ENCODE measurements at regions not wholly inside any gene's neighbourhood (a gene's known extent, or its start where the extent isn't known, plus 50 kb on each side); places are given as distances from the start of the nearest gene placed in this dataset.
"Not testable (repeated sequence)": the region's sequence is repeated elsewhere in the genome, so short reads cannot be mapped to it uniquely, and the experiment has no call there.

DNA sequence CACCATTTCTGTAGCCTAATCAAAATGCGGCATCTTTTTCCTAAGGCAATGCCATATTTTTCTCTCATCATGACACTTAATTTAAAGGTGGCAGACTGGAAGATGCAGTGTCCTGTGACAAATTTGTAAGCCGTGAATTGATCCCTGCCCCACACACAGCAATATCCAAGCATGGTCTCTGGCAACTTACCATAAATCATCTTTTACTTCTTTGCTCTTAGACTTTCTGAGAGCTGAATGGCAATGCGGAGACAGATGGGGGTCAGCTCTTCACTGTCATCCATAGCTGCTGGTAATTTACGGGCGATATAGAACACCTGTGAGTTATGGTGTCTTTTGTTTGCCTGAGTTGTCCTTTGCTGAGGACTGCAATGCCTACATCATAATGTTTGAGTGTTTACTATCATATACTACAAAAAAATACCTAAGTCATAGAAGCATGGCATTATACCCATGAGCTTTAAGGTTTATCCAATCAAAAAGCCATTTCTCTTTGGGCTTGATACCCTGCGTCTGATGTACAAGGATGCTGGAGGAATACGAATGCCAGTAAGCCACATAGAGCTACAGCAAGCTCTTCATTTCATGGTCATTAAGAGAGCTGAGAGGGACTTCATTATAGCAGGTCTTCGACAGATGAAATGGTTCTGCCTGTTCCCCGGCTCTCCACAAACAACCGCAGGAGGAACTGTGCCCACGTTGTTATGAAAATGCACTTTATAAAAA, 148.1 kb downstream of the TRIML1 start:
- DNase-seq (ENCODE audit: low read depth in 3 of 3) = no peak

DNA sequence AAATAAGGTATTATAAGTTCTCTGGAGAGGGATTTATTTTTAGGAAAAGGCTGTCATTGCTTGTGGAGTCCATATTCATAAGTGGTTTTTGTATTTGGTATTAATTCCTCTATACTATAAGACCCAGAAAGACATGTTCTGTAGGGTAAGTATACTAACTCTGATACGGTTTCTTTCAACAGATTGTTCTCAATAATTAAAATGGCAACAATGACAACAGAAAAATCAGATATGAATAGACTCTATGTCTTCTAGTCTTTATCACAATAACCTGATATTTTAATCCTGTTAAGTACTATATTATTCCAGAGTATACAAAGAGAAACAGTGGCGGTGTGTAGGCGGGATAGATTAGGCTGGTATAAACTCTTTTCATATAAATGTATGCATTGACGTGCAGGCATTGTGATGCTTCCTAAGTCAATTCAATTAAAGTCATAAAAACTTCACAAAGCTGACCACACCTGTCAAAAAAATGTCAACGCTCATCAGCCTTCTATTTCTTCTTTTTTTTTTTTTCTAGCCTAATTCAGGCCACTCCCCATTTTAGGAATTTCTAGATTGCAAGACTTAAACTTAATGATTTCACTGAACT, 150.4 kb downstream of the TRIML1 start:
- DNase-seq (ENCODE audit: low read depth in 3 of 3) = no peak

DNA sequence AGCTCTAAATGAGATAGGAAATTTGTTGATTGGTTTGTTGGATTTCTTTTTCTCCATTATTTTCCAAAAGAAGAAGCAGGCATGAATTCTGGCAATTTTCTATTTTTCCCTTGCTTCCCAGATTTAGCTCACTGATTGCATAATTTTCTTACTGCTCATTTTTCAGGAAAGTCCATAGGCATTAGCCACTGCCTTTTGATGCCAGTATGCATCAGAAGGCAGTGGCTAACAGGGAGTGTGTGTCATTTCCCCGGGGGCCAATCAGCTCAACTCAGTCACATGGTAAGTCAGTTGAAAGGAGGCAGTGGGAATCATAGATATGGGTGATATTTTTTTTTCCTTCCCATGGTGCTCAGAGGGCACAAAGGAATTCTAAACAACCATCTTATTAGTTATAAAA, 156.7 kb downstream of the TRIML1 start:
- no peak for DNase-seq (ENCODE audit: low read depth in 3 of 3)

DNA sequence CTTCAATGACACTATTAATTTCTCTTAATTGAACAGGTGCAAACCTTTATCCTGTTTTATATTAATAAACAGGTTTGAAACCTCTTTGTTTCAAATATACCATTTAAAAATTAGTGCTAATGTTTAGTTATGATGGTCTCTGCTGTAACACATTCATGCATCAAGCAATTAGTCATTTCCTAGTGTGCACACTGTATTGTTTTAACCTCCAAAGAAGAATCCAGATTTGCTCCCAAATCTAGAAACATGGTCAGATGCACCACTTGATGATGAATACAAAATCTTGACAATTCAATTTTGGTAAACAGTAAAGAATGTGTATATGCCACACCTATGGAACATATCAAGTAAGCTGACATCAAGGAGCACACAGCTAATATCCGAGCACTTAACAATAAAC, 157.1 kb downstream of the TRIML1 start:
- DNase-seq (ENCODE audit: low read depth in 3 of 3) = no peak

DNA sequence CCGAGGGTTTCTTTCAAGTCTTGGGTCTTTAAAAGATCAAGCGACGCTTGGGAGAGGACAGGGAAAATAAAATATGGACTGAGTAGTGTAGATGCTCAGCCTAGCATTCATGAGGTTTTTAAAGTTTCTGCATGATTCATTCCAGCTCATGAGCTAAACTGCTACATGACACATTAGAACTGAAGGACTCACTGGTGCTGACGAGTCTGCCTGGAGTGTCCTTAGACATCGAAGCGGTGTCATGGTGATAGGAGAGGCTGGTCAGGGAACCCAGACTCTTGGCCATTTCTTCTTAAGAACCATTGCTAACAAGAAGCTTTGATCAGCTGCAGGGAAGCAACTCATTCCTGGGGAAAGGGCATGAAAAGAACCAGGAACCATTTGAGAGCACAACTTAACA, 158.6 kb downstream of the TRIML1 start:
- no peak for DNase-seq (ENCODE audit: low read depth in 3 of 3)

DNA sequence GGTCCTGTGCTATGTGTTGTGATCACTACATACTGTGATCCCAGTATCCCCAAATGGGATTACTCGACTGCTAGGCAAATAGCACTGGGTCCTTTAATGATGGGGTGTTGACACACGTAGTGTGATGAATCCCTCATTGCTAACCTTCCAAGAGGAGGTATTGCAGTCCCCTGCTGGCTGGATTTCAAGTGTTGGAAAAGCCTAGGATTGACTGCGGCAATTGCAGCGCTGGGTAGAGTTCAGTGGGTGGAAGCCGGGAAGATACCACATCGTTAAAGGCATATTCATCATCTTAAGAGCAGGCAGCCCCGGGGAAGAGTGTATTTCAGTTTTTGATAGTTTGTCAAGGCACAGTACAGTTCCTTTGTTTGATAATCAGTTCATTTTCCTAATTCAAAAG, 159.9 kb downstream of the TRIML1 start:
- no peak for DNase-seq (ENCODE audit: low read depth in 3 of 3)

DNA sequence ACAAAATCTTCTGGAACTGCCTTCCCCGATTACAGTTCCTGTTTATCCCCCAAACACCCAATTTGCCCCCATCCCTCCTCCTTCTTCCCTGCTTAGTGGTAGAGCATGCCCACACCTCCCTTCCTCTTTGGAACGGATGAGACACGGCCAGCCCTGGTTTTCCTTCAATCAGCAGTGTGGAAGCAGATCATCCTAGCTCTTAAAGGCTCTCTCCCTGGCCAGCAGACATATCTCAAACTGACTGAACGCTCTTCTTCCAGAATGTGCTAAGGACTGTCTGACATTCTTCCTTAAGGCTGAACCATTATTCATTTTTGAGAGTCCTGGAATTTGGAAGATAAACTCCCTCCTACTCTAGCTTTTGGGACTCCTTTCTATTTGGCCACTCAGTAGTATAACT, 161.1 kb downstream of the TRIML1 start:
- no peak for DNase-seq (ENCODE audit: low read depth in 3 of 3)

DNA sequence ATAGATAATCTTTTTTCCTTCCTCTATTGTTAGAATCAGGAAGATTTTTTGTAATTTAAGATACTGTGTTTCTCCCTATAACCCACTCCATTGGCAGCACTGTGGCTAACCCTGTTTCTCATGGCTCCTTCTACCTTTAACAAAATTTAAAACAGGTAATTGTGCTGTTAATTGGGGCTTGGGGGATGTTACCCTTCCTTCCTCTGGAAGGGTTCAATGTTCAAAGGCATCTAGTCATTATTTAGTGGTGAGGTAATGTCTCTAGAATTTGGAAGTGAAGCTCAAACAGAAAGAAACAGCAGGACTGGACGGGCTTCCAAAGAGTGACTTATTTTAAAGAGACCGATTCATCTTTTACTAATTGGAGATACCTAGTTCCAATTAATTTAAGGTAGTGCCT, 166.4 kb downstream of the TRIML1 start:
- no peak for DNase-seq (ENCODE audit: low read depth in 3 of 3)

DNA sequence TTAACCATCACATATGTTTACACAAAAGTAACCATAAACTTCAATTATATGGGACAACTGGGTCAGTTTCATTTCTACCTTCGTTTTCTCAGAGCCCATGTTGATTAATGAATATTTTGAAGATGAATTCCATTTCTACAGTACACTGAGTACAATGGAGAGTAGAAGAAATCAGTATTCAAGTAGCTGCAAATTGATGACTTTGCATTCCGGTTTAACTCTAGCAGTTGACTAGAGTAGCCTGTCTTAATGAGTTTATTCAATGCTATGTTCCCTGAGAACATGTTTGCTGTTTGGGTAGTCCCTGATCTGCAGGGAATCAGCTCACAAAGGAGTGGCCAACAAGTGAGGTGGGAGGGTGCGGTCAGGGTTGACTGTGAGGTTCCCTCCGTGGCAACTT, 168.3 kb downstream of the TRIML1 start:
- no peak for DNase-seq (ENCODE audit: low read depth in 3 of 3)

DNA sequence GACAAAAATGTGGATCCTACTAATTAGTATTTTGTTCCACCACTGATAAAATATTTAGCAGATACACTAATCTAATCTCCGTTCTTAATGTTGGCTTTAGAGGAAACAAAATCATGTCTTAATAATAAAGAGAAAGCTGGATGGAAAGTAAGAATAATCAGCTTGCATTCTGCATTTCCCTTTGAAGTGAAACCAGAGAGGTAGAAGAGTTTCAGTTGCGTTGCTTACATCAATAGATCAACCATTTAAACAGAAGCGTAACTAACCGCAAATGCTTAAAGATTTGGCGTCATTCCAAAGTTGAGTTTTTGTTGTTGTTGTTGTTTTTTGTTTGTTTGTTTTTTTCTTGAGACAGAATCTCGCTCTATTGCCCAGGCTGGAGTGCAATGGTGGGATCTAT, 168.9 kb downstream of the TRIML1 start:
- DNase-seq (ENCODE audit: low read depth in 3 of 3) = no peak

DNA sequence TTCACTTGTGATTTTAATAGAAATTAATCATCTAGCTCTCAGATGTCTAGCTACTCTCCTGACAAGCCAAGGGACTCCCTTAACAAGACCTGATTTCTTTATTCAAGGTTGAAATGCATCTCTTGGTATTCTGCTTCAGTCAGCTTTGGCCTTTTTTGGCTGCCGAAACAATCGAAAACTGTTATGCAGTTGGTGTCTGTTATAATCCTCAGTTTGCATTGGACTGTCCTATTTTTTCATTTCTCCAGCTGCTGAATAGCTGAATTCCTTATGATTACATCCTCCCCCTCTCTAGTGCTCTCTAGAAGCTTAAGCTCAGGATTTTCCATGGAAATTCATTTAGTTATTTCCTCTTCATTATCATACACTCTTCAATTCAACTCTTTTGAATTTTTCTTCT, 177.2 kb downstream of the TRIML1 start:
- no peak for DNase-seq (ENCODE audit: low read depth in 3 of 3)

DNA sequence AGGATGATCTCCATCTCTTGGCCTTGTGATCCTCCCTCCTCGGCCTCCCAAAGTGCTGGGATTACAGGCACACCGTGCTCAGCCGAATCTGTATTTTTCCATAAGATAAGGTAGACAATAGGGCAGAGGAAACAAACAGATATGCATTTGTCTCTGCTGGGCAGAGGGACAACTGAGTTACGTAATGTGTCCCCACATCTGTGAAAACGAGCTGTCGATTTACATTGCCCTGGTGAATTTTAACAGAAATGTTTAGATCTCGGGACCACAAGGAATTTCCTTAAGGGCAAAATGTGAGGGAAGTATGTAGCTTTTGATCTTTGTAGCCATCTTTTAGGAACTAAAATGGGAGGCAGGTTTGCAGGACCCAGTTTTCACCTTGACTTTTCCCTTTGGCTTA, 189.7 kb downstream of the TRIML1 start:
- DNase-seq (ENCODE audit: low read depth in 3 of 3) = no peak

DNA sequence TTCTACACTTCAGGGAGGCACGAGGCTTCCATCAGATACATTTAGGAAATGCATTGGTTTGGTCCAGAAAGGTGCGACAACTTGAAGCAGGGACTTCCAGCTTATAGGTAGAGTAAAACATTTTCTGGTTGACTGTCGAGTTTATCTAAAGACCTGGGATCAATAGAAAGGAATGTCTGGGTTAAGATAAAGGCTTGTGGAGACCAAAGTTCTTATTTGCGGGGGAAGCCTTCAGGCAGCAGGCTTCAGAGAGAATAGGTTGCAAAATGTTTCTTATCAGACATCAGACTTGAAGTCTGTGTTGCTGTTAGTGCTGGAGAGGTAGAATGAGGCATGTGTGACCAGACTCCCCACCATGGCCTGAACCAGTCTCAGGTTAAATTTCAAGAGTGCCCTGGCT, 190.3 kb downstream of the TRIML1 start:
- DNase-seq (ENCODE audit: low read depth in 3 of 3) = no peak

DNA sequence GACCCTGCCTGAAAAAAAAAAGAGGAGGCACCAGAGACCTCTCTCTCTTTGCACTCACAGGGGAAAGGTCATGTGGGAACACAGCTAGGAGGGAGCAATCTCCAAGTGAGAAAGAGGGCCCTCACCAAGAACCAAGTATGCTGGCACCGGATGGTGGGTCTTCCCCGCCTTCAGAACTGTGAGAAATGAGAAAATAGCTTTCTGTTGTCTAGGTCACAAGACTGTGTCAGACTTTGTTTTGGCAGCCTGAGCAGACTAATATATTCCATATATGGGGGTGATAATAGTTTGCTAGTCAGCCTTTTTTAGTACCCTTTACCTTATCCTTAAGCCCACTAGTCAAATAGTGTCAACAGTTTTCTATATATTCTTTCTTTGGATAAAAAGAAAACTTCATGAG, 193.0 kb downstream of the TRIML1 start:
- no peak for DNase-seq (ENCODE audit: low read depth in 3 of 3)

DNA sequence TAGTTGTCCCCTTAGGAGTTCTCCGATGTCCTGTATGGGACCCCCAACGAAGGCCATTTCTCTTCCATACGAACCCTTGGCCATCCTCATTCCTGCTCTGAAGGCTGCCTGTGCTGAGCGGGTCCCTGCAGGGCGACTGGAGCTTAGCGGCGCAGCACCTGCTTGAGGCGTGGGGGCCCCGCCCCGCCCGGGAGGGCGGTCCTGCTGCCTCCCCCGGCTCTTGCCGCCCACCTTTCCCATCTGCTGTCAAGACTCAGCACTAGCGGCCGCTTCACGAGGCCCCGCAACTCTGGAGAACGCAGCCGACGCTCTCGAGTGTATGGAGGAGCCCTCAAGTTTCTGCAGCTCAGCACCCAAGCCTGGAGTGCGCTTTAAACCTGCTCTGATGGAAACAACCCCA, 197.7 kb downstream of the TRIML1 start:
- DNase-seq (ENCODE audit: low read depth in 3 of 3) = no peak

DNA sequence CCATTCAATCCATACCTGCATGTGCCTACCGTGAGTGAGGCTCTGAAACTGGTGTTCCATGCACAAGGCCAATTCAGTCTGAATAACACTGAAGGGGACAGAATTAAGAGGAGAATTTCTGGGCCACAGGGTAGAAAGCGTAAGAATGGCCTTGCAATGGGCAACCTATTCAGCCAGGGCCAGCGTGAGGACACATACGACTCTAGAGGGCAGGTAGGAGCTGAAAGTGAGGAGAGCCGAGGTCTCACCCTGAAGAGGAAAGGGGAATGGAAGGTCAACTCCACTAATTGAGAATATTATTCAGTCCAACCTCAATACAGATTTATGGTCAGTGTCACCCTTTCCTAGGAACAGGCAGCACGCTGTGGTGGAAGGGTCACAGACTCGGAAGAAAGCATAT, 202.2 kb downstream of the TRIML1 start:
- no peak for DNase-seq (ENCODE audit: low read depth in 3 of 3)

DNA sequence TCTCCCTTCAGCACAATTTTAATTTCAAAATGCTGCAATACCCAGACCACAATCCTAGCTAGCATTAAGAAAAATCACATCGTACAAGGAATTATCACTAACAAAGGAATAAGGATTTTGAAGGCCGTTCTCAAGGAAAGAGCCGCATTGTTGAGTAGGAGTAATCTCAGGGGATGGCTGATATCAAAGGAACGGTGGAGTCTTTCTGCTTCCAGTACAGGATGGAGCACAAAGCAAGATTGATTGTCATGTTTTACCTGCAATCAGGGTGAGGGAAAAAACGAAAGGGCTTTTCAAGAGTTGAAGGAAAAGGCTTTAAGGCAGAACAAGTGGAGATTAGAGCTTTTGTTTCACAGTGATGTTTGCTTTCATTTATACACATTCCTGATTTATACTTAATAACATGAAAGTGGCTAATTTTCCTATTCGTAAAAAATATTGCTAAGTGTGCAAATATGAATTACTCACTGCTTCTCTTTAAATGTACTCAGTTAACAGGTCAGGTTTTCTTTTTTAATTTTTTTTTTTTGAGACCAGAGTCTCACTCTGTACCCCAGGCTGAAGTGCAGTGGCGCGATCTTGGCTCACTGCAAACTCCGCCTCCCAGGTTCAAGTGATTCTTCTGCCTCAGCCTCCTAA, 207.0 kb downstream of the TRIML1 start:
- DNase-seq (ENCODE audit: low read depth in 3 of 3) = no peak

DNA sequence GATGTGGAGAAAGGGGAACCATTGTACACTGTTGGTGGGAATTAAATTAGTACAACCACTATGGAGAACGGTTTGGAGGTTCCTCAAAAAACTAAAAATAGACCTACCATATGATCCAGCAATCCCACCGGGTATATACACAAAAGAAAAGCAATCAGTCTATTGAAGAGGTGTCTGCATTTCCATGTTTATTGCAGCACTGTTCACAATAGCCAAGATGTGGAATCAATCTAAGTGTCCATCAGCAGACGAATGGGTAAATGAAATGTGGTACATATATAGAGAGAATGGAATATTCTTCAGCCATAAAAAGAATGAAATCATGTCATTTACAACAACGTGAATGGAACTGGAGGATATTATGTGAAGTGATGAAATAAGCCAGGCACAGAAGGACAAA, 208.1 kb downstream of the TRIML1 start:
- DNase-seq (ENCODE audit: low read depth in 3 of 3) = no peak

DNA sequence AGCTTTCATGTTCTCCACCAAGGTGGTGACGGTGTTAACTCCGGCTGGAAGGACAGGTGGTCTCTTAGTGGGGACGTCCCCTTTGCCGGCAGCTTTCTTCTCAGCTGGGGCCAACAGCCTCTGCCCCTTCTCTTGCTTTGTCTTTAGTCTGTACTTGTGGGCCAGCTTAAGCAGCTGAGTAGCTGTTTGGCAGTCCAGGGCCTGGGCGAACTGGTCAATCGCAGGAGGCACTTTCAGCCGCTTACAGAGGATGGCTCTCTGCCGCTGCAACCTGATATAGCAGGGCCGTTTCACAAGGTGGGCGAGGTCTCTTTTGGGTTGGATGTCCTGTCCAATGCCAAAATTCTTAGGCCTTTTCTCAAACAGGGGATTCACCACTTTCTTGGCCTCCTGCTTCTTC, 210.3 kb downstream of the TRIML1 start:
- DNase-seq (ENCODE audit: low read depth in 3 of 3) = not testable (repeated sequence)

DNA sequence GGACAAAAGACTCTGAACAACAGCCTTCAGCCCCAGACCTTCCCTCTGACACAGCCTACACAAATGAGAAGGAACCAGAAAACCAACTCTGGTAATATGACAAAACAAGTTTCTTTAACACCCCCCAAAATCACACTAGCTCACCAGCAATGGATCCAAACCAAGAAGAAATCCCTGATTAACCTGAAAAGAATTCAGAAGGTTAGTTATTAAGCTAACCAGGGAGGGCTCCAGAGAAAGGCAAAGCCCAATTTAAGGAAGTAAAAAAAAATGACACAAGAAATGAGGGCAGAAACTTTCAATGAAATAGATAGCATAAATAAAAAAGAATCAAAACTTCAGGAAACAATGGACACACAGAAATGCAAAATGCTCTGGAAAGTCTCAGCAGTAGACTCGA, 224.0 kb downstream of the TRIML1 start:
- no peak for DNase-seq (ENCODE audit: low read depth in 3 of 3)

DNA sequence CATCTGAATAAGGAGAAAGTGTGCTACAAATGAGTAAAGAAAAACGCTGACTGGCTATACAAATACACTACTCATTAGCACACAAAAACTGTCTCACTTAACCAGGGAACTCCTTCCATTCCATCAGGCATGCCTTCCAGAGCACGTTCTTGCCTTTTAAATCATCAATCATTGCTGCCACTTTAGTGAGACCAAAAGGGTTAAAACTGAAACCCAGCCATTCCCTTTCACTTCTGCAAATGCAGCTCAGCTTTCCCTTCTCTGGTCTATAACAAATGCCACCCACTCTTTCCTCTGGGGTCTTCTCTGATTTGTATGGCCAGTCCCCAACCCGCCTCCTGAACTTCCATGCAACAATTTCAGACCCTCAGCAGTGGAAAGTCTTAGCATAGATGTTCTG, 231.5 kb downstream of the TRIML1 start:
- no peak for DNase-seq (ENCODE audit: low read depth in 3 of 3)

DNA sequence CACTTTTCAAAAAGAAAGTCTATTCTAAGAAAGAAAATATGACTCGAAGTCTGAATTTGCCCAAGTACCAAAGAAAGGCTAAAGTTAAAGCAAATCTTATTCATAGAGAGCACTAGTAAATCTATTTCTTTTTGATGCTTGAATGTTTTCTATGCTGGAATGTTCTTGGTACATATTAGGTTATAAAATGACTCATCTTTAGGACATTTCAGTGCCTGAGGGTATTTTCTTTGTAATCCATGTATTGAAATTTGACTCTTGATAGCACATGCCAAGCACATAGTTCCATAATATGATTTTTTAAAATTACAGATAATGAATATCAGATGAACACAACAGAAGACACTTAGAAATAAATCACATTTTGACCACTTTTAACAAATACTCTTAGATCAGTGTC, 232.8 kb downstream of the TRIML1 start:
- no peak for DNase-seq (ENCODE audit: low read depth in 3 of 3)

DNA sequence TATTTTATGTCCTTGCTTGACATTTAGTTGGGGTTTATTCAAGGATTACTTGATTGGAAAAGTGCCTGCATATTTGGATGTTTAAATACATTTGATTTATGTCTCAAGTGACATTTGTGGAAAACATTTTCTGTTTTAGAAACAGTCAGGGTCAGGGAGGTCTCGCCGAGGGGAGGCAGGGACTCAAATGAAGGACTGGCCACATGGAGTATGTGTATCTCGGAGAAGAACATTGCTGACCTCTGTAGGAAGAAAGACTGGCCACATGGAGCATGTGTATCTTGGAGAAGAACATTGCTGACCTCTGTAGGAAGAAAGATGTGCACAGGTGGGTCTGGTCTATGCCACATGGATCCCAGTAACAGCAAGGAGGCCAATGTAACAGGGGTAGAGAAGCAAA, 233.6 kb downstream of the TRIML1 start:
- DNase-seq (ENCODE audit: low read depth in 3 of 3) = no peak

DNA sequence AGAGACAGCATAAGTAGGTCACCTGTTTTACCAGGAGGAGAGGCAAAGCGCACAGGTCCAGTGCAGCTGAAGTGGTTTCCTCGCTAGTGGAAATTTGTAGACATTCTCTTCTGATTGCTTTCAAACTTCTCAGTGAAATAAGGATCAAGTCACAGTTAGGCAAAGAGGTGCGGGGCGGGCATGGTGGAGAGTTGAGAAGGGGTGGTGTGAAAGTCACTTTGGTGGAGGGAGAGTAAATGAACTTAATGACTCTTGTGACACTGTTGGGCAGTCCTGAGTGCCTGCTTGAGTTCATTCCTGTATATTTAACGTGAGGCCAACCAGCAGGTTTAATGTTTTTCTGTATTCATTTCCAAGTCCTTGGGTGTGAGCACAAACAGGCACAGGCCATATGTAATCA, 235.6 kb downstream of the TRIML1 start:
- no peak for DNase-seq (ENCODE audit: low read depth in 3 of 3)

Data from stimulated activated CD4-positive, alpha-beta T cell treated with anti-CD3 and anti-CD28 coated beads, TNF-alpha, amount 100 ng/mL, for 48 hours (primary cell).